Activated T-cell treated with anti-CD3 and anti-CD28 coated beads, Interleukin-2, amount 50 U/mL, for 1 hour (primary cell): ENCODE measurements at regions not wholly inside any gene's neighbourhood (a gene's known extent, or its start where the extent isn't known, plus 50 kb on each side); places are given as distances from the start of the nearest gene placed in this dataset.
"Not testable (repeated sequence)": the region's sequence is repeated elsewhere in the genome, so short reads cannot be mapped to it uniquely, and the experiment has no call there.

Experiments
- DNase-seq: peaks from one replicate; pipeline ENCODE4 v3.0.0-alpha.2; 2020

DNA sequence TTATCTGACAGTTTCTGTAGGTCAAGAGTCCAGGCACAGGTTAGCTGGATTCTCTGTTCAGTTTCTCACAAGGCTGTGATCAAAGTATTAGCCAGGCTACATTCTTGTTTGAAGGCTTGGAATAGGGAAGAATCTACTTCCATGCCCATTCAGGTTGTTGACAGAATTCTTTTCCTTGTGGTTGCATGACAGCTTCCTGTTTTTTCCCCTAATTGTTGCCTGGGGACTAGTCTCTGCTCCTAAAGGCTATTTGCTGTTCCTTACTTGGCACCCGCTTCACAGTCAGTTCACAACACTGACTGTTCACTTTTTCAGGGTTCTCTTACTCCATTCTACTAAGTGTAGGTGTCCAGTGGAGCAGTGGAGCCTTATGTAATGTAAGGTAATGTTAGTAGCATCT lies 115.4 kb upstream of the GBE1 start:
- no peak for DNase-seq

- DNase-seq = no peak
Observed at GRCh38 chr3:81874738-81875137, 113.3 kb upstream of the GBE1 start.

DNA sequence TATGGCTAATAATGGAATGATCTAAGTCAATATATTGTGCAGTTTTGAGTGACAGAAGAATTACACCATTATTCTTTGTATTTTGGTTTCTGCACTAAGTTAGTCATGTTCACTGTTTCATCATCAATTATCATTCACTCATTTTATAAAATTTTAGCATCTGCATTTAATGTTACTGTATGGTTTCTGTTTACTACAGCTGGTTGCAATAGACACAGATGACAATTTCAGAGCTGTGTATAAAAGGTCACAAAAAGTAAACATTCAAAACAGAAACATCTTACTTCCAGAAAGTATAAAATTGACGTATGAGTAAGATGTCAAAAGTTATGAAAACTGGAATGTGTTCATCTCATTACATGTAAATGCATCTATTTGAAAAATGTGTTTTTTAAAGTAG lies 111.1 kb upstream of the GBE1 start:
- DNase-seq = no peak

GRCh38 chr3:81871358-81872155 lies 110.1 kb upstream of the GBE1 start:
- DNase-seq = no peak

DNA sequence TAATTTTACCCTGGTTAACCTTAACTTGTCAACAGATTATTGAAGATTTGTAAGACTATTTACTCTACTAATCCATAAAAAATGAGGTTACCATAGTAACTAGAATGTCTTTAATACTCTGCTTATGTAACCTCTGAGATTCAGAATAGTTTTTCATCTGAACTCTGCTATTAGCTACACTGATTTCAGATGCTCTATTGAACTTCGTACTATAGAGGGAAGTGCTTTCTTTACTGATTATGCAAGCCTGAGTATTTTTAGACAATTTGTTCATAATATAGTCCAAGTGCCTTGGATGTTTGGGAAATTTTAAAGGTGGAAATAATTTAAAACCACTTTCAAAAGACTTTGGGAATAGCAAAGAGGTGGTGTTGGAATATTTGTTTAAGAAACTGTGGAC lies 107.9 kb upstream of the GBE1 start:
- no peak for DNase-seq

DNA sequence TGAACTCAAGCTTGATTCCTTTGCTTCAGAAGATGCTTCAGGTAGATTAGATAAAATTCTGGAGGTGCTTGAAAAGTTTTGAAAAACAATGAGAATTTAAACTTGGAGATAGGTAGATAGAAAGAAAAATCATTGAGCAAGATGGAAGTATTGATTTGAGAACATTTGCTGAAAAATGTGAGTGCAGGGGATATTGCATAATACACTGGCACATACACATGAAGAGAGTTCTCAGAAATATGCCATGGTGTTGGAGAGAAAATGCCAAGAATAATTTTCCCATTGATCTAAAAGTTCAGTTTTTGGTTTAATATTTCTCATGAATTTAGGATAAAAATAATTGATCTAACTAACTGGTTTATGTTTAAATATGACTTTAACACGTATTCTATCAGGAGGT lies 107.2 kb upstream of the GBE1 start:
- no peak for DNase-seq

DNA sequence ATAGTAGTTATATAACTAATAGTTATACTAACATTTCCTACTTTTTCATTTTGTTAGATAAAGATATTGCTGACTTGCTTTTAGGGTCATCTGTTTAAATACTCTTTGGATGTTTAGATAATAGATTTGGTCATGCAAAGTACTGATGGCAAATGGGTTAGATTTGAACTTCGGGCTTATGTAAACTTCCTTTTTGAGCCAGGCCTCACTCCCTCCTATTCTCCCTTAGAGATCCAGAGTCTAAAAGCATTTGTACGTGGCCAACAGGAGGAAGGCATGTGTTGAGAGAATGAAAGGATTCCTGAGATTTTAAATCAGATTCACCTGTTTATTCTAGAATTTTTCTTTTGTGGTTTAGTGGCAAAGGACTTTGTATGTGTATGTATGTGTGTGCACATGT lies 106.4 kb upstream of the GBE1 start:
- DNase-seq = no peak

GRCh38 chr3:81865164-81865563 lies 103.7 kb upstream of the GBE1 start:
- not testable (repeated sequence) for DNase-seq

DNA sequence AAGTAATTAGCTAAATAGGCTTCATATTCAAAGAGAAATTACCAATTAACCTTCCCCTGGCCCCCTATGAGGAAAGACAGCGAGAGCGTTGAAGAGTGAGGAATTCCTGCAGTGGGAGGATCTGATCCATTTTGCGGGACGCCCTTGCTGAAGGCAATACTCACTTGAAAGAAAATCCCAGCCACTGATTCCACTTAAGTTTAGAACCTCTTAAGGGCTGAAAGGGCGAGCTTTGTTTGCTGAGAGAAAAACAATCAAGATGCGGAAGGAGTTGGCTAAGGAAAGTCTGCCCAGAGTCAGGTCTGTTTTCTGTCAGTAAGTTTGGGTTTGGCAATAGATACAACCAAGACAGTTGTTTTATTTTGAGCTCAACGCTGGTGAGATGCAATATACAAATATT lies 102.8 kb upstream of the GBE1 start:
- no peak for DNase-seq

- no peak for DNase-seq
Observed at GRCh38 chr3:81863756-81864155, 102.3 kb upstream of the GBE1 start.

DNA sequence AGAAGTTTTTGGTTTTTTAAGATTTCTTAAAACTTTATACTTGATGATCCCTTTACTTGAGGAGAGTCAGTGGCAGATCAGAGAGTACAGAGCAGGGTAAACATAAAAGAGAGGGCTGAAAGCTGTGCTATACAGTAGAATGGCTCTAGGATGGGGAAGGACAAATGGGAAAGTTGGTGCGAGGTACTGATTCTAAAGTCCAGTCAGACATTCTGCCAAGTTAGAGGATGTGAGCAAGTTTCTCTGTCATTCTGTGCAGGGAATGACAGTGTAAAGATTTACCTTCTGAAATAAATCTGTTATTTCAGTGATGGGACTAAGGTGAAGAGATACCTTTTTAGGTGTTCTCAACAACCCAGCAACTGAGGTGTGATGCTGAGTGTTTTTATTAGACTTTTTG lies 100.1 kb upstream of the GBE1 start:
- DNase-seq = no peak

DNA sequence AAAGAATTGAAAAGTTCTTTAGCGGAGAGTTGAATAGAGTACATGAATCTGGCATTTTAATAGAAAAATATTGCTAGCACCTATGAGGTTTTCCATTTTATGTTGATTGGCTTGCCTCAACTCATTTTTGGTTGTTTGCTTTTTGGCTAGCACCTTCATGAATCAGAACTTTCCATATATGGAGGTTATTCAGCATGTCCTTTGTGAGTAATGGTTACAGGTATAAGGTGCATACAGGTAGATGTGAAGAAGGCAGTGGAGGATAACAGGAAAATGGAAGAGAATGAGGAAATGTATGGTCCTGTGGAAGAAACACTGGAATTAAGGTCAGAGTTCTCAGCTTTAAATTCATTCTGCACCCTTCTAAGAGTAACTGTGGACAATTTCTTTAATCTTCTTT lies 98.1 kb upstream of the GBE1 start:
- no peak for DNase-seq

GRCh38 chr3:81853431-81853830 lies 92.0 kb upstream of the GBE1 start:
- no peak for DNase-seq

DNA sequence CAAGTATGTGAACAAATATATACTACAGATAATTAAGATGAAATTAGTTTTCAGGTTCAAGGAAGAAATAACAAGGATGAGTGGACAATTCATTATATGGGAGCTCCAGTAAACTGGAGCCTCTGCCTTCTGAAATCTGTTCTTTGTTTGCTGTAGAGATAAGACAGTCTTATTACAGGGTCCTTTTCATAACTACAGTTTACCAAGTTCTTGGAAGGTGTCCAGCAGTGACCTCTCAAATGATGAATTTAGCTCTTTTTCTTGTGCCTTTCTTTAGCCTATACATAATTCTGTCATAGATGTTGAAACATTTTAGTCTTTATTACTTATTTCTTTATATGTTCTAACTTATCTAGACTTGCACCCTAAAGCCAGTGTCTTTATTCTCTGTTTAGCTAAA lies 89.7 kb upstream of the GBE1 start:
- DNase-seq = no peak

DNA sequence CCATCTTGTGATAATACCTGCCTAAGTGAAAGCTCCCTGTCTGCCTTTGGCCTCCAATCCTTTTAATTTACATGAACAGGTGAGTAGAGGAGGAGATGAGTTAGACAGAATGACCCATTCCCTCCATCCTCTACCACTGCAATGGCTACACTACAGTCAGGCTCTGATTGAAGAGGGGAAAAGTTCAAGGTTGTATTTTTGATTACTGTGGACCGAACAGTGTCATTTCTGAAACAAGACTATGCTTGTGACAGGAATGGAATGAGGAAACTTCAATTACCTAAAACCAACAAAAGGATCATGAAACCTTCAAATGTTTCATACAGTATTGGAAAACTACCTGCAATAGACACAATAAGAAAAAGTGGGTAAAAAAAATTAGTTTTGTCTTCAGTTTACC lies 85.5 kb upstream of the GBE1 start:
- DNase-seq = no peak

GRCh38 chr3:81841540-81841939 lies 80.1 kb upstream of the GBE1 start:
- DNase-seq = no peak

- no peak for DNase-seq
Observed at GRCh38 chr3:81839504-81840094, 78.2 kb upstream of the GBE1 start.

- no peak for DNase-seq
Observed at GRCh38 chr3:81838457-81838856, 77.0 kb upstream of the GBE1 start.

DNA sequence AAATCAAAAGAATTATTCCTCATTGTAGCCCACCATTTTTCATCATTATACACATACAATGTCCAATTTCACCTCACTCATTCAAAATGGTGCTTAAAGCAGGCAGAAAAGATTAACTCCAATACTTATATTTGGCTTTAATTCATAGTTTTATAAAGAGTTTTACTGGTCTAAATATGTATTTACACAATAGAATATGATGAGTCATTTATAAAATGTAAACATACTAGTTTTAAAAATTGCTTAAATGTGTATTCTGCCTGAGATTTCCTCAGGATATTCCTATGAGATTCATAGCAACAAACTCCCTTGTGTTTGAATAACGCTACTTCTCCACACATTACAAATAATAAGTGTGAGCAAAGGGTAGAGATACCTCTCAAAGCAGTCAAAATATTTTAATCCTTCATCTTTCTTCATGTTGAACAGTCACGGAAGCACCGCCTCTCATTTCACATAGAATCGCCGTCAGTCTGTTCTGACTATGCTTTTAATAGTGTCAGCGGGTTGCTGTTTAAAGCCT lies 75.7 kb upstream of the GBE1 start:
- DNase-seq = no peak

DNA sequence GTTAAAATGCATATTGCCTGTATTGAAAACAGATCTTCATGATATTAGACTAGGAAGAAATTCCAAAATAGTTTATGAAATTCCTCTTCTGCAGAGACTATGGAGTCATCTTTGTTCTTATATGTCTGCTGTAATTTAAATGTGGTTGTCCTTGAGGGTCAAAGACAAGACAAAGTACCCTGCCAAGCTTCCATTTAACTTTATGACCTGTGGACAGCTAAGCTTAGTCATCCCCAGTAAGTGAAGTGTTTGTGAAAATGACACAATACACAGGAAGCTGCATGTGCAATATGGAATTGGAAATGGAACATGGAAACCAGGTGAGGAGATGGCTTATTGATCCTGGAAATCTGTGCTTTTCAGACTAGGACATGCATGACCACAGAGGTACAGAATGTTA lies 68.5 kb upstream of the GBE1 start:
- DNase-seq = no peak

DNA sequence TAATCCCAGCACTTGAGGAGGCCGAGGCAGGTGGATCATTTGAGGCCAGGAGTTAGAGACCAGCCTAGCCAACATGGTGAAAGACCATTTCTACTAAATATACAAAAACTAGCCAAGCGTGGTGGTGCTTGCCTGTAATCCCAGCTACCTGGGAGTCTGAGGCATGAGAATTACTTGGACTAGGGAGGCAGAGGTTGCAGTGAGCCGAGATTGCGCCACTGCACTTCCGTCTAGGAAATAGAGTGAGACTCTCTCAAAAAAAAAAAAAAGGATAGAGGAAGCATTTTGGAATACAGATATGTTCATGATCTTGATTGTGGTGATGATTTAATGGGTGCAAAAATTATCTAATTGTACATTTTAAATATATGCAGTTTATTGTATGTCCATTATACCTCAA lies 67.8 kb upstream of the GBE1 start:
- not testable (repeated sequence) for DNase-seq

GRCh38 chr3:81823882-81824395 lies 62.5 kb upstream of the GBE1 start:
- no peak for DNase-seq

GRCh38 chr3:81823086-81823485 lies 61.6 kb upstream of the GBE1 start:
- no peak for DNase-seq

DNA sequence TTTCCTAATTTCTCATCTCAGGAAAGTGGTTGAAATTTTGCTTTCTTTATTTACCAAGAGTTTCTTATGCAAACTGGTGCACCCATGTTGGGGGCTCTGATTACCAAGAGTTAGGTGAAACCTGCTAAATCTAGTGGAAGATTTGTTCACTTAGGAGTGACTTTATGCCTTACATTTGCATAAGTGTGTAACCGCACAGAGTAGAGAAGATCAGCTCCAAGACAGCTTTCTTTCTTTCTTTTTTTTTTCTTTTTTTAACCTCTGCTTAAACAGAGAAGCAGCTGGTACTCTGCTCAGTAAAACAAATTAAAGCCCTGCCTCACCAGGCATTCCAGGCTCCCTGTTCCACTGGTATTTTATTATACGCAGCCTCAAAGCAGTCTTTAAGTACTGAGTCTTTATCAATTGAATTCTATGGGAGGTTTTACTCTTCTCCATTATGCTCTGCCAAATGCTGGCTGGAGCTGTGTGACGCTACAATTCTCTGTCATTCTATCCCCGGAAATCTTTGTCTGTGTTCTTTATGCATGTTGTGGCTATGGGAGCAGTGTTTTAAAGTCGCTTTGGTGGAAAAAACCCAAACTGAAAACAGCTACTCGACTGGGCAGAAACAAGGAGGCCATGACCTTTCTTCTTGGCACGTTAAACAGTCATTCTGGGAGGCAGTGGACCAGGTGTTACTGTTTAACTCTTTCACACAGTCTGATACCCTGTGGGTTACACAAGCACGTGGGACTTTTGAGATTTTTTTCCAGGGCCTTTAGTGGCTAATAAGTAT lies 55.2 kb upstream of the GBE1 start:
- DNase-seq = no peak
